GM23338 (cell line): ENCODE measurements at regions not wholly inside any gene's neighbourhood (a gene's known extent, or its start where the extent isn't known, plus 50 kb on each side); places are given as distances from the start of the nearest gene placed in this dataset.

Experiments
- EZH2 ChIP-seq: fragments of 200-600 bp; sonication (generic); IDR thresholded peaks from one replicate; pipeline ENCODE4 v1.8.0; 2017; ENCODE audit warnings: antibody characterized with exemption, mild to moderate bottlenecking, low read depth; ENCODE audit not compliant: unreplicated experiment
- EZH2phosphoT487 ChIP-seq: fragments of 200-600 bp; sonication (generic); IDR thresholded peaks from one replicate; pipeline ENCODE4 v1.8.1; 2018; ENCODE audit warnings: antibody characterized with exemption; ENCODE audit not compliant: unreplicated experiment
- NANOG ChIP-seq: IDR thresholded peaks from 2 replicates; pipeline ENCODE4 v1.6.1; 2016; ENCODE audit warnings: antibody characterized with exemption, borderline replicate concordance
- POLR2AphosphoS5 ChIP-seq: IDR thresholded peaks from 2 replicates; pipeline ENCODE4 v1.6.1; 2016; ENCODE audit warnings: antibody characterized with exemption, low read depth
- ZNF114 ChIP-seq: fragments of 250-450 bp; sonication (Bioruptor Pico); IDR thresholded peaks from 2 replicates; pipeline ENCODE4 v1.5.0; 2020; ENCODE audit warnings: mild to moderate bottlenecking, moderate library complexity
- TF ChIP-seq, protein P1 (sequence below), 2 experiments: fragments of 200-600 bp in 1 of 2; sonication (generic) in 1 of 2; conservative IDR thresholded peaks; 2 replicates each; pipeline versions ENCODE4 v1.5.1 to v1.6.1; 2016 to 2017; ENCODE audit warnings: antibody characterized with exemption in 2 of 2, low read depth in 2 of 2, mild to moderate bottlenecking in 2 of 2, moderate library complexity in 1 of 2
- TF ChIP-seq, protein P2 (sequence below): IDR thresholded peaks from 2 replicates; pipeline ENCODE4 v1.6.1; 2016; ENCODE audit warnings: antibody characterized with exemption

DNA sequence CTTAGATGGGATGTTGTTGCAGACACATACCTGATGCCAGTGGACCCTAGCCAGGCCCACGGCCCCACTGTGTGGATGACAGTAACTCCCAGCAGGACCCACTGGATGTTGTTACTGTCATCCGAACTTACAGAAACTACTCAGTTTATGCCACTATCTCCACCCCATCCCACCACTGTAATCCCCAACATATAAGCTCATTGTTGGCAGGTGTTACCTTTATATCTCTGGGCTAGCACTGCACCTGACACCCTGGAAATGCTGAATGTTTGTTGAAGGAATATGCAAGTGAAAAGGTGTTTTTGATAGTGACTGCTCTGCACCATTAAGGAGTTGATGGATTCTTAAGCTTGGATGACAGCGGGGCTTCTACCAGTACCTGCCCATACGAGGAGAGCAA, 133.5 kb upstream of the ASB18 start:
- no peak for TF ChIP-seq NANOG
- no peak for TF ChIP-seq EZH2phosphoT487
- TF ChIP-seq POLR2AphosphoS5: no peak
- TF ChIP-seq, protein P1, sequence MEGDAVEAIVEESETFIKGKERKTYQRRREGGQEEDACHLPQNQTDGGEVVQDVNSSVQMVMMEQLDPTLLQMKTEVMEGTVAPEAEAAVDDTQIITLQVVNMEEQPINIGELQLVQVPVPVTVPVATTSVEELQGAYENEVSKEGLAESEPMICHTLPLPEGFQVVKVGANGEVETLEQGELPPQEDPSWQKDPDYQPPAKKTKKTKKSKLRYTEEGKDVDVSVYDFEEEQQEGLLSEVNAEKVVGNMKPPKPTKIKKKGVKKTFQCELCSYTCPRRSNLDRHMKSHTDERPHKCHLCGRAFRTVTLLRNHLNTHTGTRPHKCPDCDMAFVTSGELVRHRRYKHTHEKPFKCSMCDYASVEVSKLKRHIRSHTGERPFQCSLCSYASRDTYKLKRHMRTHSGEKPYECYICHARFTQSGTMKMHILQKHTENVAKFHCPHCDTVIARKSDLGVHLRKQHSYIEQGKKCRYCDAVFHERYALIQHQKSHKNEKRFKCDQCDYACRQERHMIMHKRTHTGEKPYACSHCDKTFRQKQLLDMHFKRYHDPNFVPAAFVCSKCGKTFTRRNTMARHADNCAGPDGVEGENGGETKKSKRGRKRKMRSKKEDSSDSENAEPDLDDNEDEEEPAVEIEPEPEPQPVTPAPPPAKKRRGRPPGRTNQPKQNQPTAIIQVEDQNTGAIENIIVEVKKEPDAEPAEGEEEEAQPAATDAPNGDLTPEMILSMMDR (conservative IDR thresholded peaks at IDR 0.05; ENCODE audit: low read depth in 2 of 2): no peak
- no peak for TF ChIP-seq EZH2
- TF ChIP-seq ZNF114 (CRISPR knock-in tag): no peak
- TF ChIP-seq, protein P2, sequence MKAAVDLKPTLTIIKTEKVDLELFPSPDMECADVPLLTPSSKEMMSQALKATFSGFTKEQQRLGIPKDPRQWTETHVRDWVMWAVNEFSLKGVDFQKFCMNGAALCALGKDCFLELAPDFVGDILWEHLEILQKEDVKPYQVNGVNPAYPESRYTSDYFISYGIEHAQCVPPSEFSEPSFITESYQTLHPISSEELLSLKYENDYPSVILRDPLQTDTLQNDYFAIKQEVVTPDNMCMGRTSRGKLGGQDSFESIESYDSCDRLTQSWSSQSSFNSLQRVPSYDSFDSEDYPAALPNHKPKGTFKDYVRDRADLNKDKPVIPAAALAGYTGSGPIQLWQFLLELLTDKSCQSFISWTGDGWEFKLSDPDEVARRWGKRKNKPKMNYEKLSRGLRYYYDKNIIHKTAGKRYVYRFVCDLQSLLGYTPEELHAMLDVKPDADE: no peak
